ENCODE measurements at regions not wholly inside any gene's neighbourhood (a gene's known extent, or its start where the extent isn't known, plus 50 kb on each side); places are given as distances from the start of the nearest gene placed in this dataset.

- DNase-seq (ENCODE audit: low spot score) = no peak
- Histone ChIP-seq H3K9ac (ENCODE audit: insufficient read depth, low read depth, low read length) (no peak overlapping the region), H3K4me2 (ENCODE audit: low read depth, low read length) (no peak overlapping the region), H3K27me3 (ENCODE audit: control insufficient read depth in 1 of 2, insufficient read depth in 2 of 2, low read length in 2 of 2) (no peaks in the 10 kb centered on the region), H4K20me1 (ENCODE audit: insufficient read depth, low read length) (no peaks in the 10 kb centered on the region), H3K79me2 (ENCODE audit: insufficient read depth, low read length) (no peaks in the 10 kb centered on the region), H3K27ac (ENCODE audit: extremely low read length, insufficient read depth, low read length) (no peak overlapping the region), H3K9me3 (ENCODE audit: low read length) (peaks cover 93% of the 10 kb centered on the region), H3K4me1 (ENCODE audit: insufficient read depth, low read length) (no peaks in the 10 kb centered on the region), H3K4me3 (replicated peaks in 1 of 3; ENCODE audit: insufficient read depth in 1 of 3, low read depth in 2 of 3, low read length in 3 of 3) (no peak overlapping the region), H3K36me3 (replicated peaks in 1 of 2; ENCODE audit: control insufficient read depth in 1 of 2, insufficient read depth in 2 of 2, low read length in 2 of 2) (no peaks in the 10 kb centered on the region), H2AFZ (ENCODE audit: low read length) (no peak overlapping the region)
- in situ Hi-C loops (cut with HindIII; ENCODE audit: extremely low pct_ligation_motif_present, low pct_unique_long_range_greater_than_20kb) (no loop called here), intact Hi-C loops (cut with micrococcal nuclease; ENCODE audit: unreplicated experiment) (no loop called here)
- FAIRE-seq = no peak
- ATAC-seq = no peak
- 4% methylated on average over 2 of the region's 2 CpGs for WGBS (ENCODE audit: low lambda C conversion rate)
- TF ChIP-seq ZMYM2 (CRISPR knock-in tag; IDR thresholded peaks at IDR 0.05) = no peak
- no peak for TF ChIP-seq ZSCAN25 (CRISPR knock-in tag; IDR thresholded peaks at IDR 0.05)
- no peak for TF ChIP-seq SALL1 (CRISPR knock-in tag; IDR thresholded peaks at IDR 0.05)
- no peak for TF ChIP-seq NFIC (IDR thresholded peaks at IDR 0.05; ENCODE audit: low read length)
- no peak for TF ChIP-seq ZNF569 (CRISPR knock-in tag; IDR thresholded peaks at IDR 0.05; ENCODE audit: borderline replicate concordance)
- 0 out of 2 replicates have a peak, but pooled peaks have one; percentile 16 for TF ChIP-seq MAFF (IDR thresholded peaks at IDR 0.05; ENCODE audit: low read depth, low read length)
- no peak for TF ChIP-seq ZNF350 (CRISPR knock-in tag; IDR thresholded peaks at IDR 0.05; ENCODE audit: borderline replicate concordance, low read depth)
- TF ChIP-seq ZNF30 (CRISPR knock-in tag; IDR thresholded peaks at IDR 0.05) = no peak
- TF ChIP-seq, protein P1, sequence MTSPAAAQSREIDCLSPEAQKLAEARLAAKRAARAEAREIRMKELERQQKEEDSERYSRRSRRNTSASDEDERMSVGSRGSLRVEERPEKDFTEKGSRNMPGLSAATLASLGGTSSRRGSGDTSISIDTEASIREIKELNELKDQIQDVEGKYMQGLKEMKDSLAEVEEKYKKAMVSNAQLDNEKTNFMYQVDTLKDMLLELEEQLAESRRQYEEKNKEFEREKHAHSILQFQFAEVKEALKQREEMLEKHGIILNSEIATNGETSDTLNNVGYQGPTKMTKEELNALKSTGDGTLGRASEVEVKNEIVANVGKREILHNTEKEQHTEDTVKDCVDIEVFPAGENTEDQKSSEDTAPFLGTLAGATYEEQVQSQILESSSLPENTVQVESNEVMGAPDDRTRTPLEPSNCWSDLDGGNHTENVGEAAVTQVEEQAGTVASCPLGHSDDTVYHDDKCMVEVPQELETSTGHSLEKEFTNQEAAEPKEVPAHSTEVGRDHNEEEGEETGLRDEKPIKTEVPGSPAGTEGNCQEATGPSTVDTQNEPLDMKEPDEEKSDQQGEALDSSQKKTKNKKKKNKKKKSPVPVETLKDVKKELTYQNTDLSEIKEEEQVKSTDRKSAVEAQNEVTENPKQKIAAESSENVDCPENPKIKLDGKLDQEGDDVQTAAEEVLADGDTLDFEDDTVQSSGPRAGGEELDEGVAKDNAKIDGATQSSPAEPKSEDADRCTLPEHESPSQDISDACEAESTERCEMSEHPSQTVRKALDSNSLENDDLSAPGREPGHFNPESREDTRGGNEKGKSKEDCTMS (CRISPR knock-in tag; conservative IDR thresholded peaks at IDR 0.05) = no peak
- no peak for TF ChIP-seq MEIS1 (CRISPR knock-in tag; IDR thresholded peaks at IDR 0.05; ENCODE audit: borderline replicate concordance)
- TF ChIP-seq MEF2D (CRISPR knock-in tag; IDR thresholded peaks at IDR 0.05) = no peak
- no peak for TF ChIP-seq POGK (CRISPR knock-in tag; conservative IDR thresholded peaks at IDR 0.05)
- TF ChIP-seq ZEB1 (IDR thresholded peaks at IDR 0.05; ENCODE audit: insufficient replicate concordance, low read depth) = no peak
- TF ChIP-seq ZNF713 (CRISPR knock-in tag; IDR thresholded peaks at IDR 0.05) = no peak
- peak in 1 of 2 experiments; percentile 44; a peak in 2 of 4 replicates for TF ChIP-seq MAFK (conservative IDR thresholded peaks at IDR 0.05 in 1 of 2, IDR thresholded peaks at IDR 0.05 in 1 of 2; ENCODE audit: low read length in 2 of 2)
- no peak for TF ChIP-seq ZNF770 (CRISPR knock-in tag; IDR thresholded peaks at IDR 0.05)
- TF ChIP-seq ETV5 (CRISPR knock-in tag; IDR thresholded peaks at IDR 0.05; ENCODE audit: borderline replicate concordance) = no peak
- POLR2A ChIA-PET = no interaction called here
- CTCF ChIA-PET (ENCODE audit: low intra/inter-chr PET ratio, low total read pairs) = no interaction called here
- no TSS peak for BruUV-seq (replicated peaks)
These were observed 129.6 kb upstream of the CNTN6 start for GRCh38 chr3:963255-963654.

Data from HepG2 (cell line).